GM03348 (cell line): ENCODE measurements at regions not wholly inside any gene's neighbourhood (a gene's known extent, or its start where the extent isn't known, plus 50 kb on each side); places are given as distances from the start of the nearest gene placed in this dataset.

ENCODE experiments used
- DNase-seq: peaks from one replicate; pipeline ENCODE4 v3.0.0; 2012; ENCODE audit warnings: low spot score

DNA sequence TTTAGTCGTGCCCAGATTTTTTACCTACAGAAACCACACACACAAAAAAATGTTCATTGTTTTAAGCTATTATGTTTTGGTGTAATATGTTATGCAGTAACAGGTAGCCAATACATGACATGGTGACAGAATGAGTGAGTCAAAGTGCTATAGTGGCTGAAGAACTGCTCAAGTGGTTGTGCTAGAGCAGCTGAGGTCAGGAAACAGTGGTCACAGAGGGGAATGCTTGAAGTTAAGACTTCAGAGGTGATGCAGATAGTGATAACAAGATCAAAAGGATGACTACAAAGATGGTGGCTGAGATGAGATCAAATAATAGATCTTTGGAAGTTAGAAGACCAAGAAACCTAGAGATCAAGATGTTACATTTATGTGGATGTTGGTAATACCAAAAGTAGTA lies 174.3 kb downstream of the KCNE4 start:
- no peak for DNase-seq

- no peak for DNase-seq
Observed at GRCh38 chr2:223227338-223227737, 175.3 kb downstream of the KCNE4 start.

DNA sequence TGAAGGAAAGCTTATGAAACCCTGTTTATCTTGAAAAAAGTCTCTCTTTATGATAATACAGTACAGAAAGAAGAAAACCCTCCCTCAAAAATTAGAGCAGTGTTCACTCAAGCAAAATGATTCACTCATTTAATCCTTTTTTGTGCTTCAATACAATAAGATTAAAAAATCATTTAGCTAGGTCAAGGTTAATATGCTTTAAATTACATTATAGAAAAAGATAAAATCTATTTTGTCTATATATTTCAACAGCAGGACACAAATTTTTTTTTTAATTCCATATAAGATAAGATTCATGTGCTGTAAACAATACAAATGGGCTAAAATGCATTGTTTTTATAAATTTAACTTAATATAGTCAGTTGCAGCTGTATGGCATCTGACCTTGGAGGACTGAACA lies 176.9 kb downstream of the KCNE4 start:
- DNase-seq = no peak

DNA sequence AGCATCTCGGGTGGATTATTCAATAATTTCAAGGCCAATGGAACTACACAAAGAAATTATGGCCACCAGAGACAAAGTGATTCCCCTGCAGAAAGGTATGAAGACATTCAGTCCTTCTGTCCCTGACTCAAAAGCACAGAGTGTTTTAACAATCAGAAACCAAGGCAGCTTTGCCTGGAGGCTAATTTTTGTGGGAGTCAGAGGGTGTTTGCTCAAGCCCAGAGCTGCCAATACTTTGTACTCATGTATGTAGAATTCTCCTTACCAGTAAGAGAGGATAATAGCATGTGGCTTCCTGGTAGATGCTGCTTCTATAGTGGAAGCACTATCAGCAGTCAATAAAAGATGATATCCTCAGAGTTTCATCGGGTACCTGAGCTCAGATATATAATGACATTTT lies 178.4 kb downstream of the KCNE4 start:
- DNase-seq = no peak

DNA sequence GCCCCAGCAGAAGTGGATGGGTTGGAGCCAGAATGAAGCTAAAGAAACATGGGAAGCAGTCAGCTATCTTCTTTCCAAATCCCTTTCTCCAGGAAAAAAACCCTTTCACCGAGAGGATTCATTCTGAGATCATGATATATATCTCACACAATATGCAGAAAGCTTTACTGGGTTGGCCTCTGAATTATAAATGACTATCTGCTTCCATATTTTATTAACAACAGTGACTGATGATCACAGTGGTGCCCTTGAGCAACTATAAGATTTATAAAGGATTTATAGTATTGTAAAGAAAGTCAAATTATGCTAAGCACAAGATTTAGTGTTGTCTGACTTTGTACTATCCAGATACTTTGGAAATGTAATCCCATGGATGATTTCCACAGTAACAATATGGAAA lies 180.3 kb downstream of the KCNE4 start:
- no peak for DNase-seq

DNA sequence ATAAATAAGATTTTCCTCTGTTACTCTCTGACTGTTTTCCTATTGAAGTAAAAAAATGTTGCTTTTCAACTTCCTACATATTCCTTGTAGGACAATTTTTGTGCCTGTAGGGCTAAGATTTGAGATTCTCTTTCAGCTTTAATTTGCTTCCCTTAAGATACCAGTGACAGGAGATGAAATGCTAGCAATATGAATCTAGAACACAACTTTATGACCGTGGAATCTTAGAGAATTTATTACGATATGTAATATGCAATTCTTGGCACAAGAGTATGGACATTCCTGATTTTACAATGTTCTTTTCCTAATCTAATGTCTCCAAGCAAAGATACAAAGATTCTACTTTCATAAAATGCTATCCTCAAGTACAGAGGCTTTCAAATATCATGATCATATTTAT lies 180.9 kb downstream of the KCNE4 start:
- DNase-seq = no peak

- peak; percentile 46 for DNase-seq
Observed at GRCh38 chr2:223235986-223236385, 184.0 kb downstream of the KCNE4 start.

DNA sequence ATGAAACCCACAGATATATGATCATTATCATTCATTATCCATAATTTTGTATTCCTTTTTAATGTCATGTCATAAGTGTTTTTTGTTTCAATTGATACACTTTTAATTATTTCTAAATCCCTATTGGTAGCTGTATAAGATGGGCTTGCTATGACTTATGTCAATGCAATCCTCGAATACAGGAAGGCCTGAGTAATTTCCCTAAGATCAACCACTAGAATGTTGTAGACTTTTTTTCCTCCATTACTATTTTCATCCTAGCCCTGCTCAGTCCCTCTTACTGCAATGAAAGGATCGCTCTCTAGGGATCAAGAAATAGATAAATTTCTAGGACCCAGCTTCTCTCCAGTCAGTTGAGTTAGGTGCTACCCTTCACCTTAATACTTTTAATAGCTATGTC lies 186.3 kb downstream of the KCNE4 start:
- no peak for DNase-seq

GRCh38 chr2:223243233-223243632 lies 191.2 kb downstream of the KCNE4 start:
- no peak for DNase-seq

GRCh38 chr2:223247136-223247535 lies 195.1 kb downstream of the KCNE4 start:
- peak; percentile 62 for DNase-seq

DNA sequence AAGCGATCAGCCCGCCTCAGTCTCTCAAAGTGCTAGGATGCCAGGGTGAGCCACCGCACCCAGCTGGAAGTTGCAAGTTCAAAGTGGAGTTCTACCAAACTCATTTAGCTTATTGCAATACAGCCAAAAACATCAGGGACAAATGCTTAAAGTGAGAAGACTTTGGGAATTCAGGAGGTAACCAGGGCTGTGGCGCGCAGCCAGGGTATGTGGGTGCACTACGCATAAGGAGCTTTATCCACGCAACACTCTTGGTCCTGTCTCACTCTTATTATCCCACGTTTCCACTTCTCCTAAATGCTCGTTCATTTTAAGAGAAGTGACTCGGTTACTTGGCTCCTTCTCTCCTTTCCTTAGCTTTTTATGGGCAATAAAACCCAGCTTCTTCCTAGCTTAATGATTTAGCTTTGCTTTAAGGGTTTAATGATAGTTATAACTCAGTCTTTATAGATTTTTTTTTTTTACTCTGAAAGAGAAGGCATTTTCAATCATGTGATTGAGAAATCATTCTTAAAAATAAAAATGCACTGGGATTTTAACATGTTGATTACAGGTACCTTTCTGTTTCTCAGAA lies 199.8 kb downstream of the KCNE4 start:
- no peak for DNase-seq

DNA sequence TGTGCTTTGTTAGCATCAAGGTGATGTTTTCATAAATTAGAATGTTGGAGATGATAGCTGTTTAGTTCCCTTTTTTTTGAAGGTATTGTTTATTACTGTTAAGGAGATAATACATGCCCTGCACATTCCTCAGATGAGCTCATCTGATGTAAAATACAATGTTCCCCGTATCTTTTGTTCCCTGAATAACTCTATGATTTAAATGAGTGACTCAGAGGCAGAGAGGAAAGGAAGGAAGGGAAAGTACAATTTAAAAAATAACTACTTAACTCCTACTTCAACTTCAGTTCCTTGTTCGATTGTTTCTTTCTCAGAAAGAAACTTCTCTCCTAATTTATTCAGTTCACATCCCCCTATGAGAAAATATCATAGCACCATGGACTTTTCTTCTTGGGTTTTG lies 208.7 kb downstream of the KCNE4 start:
- peak; percentile 42 for DNase-seq

GRCh38 chr2:223262946-223263345 lies 211.0 kb downstream of the KCNE4 start:
- peak; percentile 51 for DNase-seq

GRCh38 chr2:223264541-223265193 lies 212.7 kb downstream of the KCNE4 start:
- no peak for DNase-seq

GRCh38 chr2:223267160-223267951 lies 215.4 kb downstream of the KCNE4 start:
- DNase-seq = no peak

DNA sequence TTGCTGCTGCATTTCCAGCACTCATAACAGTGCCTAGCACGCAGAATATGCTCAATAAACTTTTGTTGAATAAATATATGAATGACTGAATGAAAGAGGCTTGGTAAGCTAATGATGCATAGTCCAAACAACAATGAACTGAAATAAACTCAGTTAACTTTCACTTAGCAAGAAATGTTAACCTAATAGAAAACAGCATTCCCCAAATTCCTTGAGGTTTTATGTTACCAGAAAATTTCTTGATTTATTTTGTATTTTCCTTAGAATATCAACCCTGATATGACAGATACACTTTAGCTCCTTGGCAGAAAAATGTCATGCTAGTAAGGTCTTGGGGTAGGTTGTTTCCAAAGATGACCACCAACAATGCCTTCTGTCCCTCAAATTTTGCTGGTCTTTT lies 217.4 kb downstream of the KCNE4 start:
- peak; percentile 16 for DNase-seq

- DNase-seq = no peak
Observed at GRCh38 chr2:223270548-223270947, 218.6 kb downstream of the KCNE4 start.

- no peak for DNase-seq
Observed at GRCh38 chr2:223273995-223274394, 222.0 kb downstream of the KCNE4 start.

GRCh38 chr2:223282221-223282620 lies 230.2 kb downstream of the KCNE4 start:
- DNase-seq = no peak

- no peak for DNase-seq
Observed at GRCh38 chr2:223283329-223283728, 231.3 kb downstream of the KCNE4 start.

DNA sequence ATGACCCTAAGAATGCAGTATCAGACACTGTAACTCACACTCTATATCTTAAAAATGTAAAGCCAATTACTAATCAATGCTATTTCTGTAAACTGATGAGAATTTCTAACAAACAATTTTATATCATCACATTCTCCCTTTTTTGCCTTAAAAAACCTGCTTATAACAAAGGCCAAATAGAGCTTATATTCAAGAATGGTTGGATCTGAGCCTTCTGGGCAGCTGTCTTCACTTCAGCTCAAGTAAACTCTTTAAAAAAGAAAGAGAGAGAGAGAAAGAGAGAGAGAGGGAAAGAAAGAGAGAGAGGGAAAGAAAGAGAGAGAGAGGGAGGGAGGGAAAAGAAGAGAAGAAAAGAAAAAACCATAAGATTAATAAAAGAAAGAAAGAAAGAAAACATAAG lies 231.8 kb downstream of the KCNE4 start:
- DNase-seq = no peak

DNA sequence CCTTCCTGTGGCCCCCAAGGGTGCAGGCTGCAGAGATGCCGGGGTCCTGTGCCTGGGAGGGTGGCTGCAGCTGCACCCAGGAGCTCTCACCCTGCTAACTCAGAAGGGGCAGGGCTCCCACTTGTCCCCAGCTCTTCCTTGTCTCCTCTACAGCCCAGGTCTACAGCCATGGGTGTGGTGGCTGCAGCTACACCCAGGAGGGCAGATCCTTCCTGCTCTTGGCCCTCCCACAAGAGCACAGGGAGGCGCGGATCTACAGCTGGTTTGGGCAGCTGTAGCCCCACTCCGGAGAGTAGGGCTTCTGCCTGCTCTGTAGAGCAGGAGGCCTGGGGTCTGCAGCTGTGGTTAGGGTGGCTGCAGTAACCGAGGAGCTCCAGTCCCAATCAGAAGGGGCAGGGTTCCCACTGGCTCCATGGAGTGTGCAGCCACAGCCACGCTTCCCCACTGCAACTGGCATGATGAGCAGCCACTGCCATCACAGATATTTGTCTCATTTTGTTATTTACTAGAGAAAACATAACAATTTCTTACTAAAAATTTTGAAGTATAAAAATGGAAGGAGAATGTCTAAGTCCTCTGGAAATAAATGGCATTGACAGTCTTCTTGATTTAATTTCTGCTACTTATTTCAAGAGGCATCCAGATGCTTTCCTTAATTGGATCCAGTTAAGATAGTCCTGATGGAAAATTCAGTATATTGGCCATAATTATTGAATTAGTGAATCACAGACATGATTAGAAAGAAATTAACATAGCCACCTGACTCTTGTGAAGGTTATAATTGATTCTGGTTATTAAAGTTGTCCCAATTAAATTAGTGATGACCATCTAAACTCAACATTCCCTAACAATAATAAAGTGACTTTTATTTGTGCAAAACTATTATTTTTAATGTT lies 233.6 kb downstream of the KCNE4 start:
- DNase-seq = no peak
